ENCODE measurements at regions not wholly inside any gene's neighbourhood (a gene's known extent, or its start where the extent isn't known, plus 50 kb on each side); places are given as distances from the start of the nearest gene placed in this dataset.

DNA sequence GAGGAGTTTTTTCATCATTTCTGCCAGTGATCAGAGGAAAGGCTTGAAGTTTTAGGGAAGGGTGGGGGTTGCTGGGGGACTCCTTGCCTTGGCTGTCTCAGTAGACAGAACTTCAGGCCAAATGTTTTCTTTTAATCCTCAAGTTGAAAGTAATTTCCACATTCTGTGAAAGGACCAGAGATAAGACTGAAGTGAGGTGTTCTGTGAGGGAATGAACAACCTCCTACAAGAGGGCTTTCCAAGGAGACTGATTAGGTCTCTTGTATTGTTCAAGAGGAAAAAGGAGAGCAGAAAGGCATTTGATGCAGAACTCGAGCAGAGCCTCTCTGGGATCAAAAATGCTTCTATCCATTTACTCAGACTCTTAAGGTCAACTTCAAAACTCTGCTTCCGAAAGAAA, 282.1 kb upstream of the ATP10B start:
- no peak for DNase-seq (ENCODE audit: low spot score)
- Histone ChIP-seq H3K36me3 (replicated peaks; ENCODE audit: insufficient read depth, low read depth) (no peaks in the 10 kb centered on the region), H3K79me2 (no peaks in the 10 kb centered on the region), H3K27ac (no peak overlapping the region), H3K27me3 (no peaks in the 10 kb centered on the region), H3K4me3 (no peak overlapping the region), H2AFZ (no peak overlapping the region), H3K4me2 (no peak overlapping the region), H3K9me3 (ENCODE audit: low read depth) (no peaks in the 10 kb centered on the region), H3K9me2 (replicated peaks; ENCODE audit: insufficient read depth) (no peaks in the 10 kb centered on the region), H3K4me1 (ENCODE audit: insufficient read depth) (no peaks in the 10 kb centered on the region), H4K20me1 (ENCODE audit: insufficient read depth, poor library complexity, severe bottlenecking) (no peaks in the 10 kb centered on the region)
- TF ChIP-seq EZH2phosphoT487 (IDR thresholded peaks at IDR 0.05; ENCODE audit: low read depth, severe bottlenecking, unreplicated experiment) (no peak), EZH2 (IDR thresholded peaks at IDR 0.05; ENCODE audit: borderline replicate concordance) (no peak)
- TF ChIP-seq, protein P1, sequence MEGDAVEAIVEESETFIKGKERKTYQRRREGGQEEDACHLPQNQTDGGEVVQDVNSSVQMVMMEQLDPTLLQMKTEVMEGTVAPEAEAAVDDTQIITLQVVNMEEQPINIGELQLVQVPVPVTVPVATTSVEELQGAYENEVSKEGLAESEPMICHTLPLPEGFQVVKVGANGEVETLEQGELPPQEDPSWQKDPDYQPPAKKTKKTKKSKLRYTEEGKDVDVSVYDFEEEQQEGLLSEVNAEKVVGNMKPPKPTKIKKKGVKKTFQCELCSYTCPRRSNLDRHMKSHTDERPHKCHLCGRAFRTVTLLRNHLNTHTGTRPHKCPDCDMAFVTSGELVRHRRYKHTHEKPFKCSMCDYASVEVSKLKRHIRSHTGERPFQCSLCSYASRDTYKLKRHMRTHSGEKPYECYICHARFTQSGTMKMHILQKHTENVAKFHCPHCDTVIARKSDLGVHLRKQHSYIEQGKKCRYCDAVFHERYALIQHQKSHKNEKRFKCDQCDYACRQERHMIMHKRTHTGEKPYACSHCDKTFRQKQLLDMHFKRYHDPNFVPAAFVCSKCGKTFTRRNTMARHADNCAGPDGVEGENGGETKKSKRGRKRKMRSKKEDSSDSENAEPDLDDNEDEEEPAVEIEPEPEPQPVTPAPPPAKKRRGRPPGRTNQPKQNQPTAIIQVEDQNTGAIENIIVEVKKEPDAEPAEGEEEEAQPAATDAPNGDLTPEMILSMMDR (IDR thresholded peaks at IDR 0.05; ENCODE audit: poor library complexity), result no peak
- 67% methylated on average over 2 of the region's 2 CpGs for whole genome bisulfite sequencing (ENCODE audit: low lambda C conversion rate, missing lambda C conversion rate)

DNA sequence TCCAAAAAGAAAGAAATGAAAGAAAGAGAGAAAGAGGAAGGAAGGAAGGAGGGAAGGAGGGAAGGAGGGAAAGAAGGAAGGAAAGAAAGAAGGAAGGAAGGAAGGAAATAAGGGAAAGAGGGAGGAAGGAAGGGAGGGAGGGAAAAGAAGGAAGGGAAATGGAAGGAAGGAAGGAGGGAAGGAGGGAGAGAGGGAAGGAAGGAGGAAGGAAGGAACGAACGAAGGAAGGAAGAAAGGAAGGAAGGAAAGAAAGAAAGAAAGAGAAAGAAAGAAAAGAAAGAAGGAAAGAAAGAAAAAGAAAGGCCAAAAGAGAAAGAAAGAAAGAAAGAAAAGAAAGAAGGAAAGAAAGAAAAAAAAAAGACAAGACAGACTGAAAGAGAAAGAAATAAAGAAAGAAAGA, 263.9 kb upstream of the ATP10B start:
- H2AFZ ChIP-seq, result no peak overlapping the region
- no peaks in the 10 kb centered on the region for H3K27me3 ChIP-seq
- H3K79me2 ChIP-seq, result no peaks in the 10 kb centered on the region
- no peaks in the 10 kb centered on the region for H3K36me3 ChIP-seq (replicated peaks; ENCODE audit: insufficient read depth, low read depth)
- no peak overlapping the region for H3K27ac ChIP-seq
- whole genome bisulfite sequencing (ENCODE audit: low lambda C conversion rate, missing lambda C conversion rate), result 50% methylated on average over 1 of the region's 2 CpGs
- no peaks in the 10 kb centered on the region for H3K9me2 ChIP-seq (replicated peaks; ENCODE audit: insufficient read depth)
- H3K4me2 ChIP-seq, result no peak overlapping the region
- TF ChIP-seq EZH2phosphoT487 (IDR thresholded peaks at IDR 0.05; ENCODE audit: low read depth, severe bottlenecking, unreplicated experiment) (no peak), EZH2 (IDR thresholded peaks at IDR 0.05; ENCODE audit: borderline replicate concordance) (no peak)
- TF ChIP-seq, protein P1 (IDR thresholded peaks at IDR 0.05; ENCODE audit: poor library complexity), result no peak
- H3K4me3 ChIP-seq, result no peak overlapping the region
- no peaks in the 10 kb centered on the region for H3K9me3 ChIP-seq (ENCODE audit: low read depth)
- H4K20me1 ChIP-seq (ENCODE audit: insufficient read depth, poor library complexity, severe bottlenecking), result no peaks in the 10 kb centered on the region
- H3K4me1 ChIP-seq (ENCODE audit: insufficient read depth), result no peaks in the 10 kb centered on the region
- DNase-seq (ENCODE audit: low spot score), result no peak

DNA sequence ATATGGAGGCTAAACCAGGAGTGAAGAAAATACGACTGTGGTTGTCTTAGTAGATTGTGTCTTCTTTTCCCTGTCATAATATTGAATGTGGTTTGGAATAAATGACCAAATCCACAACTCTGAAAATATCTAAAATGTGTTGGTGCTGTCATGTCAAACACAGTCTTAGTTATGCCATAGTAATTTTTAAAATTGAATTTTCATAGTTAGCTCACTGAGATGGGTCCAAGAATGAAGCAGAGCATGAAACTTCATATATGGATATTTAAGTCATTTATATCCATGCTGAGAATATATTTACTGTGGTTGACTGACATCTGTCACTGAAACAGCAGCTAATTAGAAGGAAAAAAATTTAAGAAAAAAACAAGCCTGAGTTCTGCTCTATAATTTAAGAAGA, 260.4 kb upstream of the ATP10B start:
- Histone ChIP-seq H3K27me3 (no peaks in the 10 kb centered on the region), H4K20me1 (ENCODE audit: insufficient read depth, poor library complexity, severe bottlenecking) (no peaks in the 10 kb centered on the region), H3K79me2 (no peaks in the 10 kb centered on the region), H2AFZ (no peak overlapping the region), H3K9me2 (replicated peaks; ENCODE audit: insufficient read depth) (no peaks in the 10 kb centered on the region), H3K4me3 (no peak overlapping the region), H3K9me3 (ENCODE audit: low read depth) (no peaks in the 10 kb centered on the region), H3K4me1 (ENCODE audit: insufficient read depth) (no peaks in the 10 kb centered on the region), H3K27ac (no peak overlapping the region), H3K36me3 (replicated peaks; ENCODE audit: insufficient read depth, low read depth) (no peaks in the 10 kb centered on the region), H3K4me2 (no peak overlapping the region)
- no peak for TF ChIP-seq EZH2 (IDR thresholded peaks at IDR 0.05; ENCODE audit: borderline replicate concordance)
- TF ChIP-seq, protein P1 (IDR thresholded peaks at IDR 0.05; ENCODE audit: poor library complexity), result no peak
- TF ChIP-seq EZH2phosphoT487 (IDR thresholded peaks at IDR 0.05; ENCODE audit: low read depth, severe bottlenecking, unreplicated experiment), result no peak
- DNase-seq (ENCODE audit: low spot score), result no peak
- 94% methylated on average over 1 of the region's 1 CpG for WGBS (ENCODE audit: low lambda C conversion rate, missing lambda C conversion rate)

DNA sequence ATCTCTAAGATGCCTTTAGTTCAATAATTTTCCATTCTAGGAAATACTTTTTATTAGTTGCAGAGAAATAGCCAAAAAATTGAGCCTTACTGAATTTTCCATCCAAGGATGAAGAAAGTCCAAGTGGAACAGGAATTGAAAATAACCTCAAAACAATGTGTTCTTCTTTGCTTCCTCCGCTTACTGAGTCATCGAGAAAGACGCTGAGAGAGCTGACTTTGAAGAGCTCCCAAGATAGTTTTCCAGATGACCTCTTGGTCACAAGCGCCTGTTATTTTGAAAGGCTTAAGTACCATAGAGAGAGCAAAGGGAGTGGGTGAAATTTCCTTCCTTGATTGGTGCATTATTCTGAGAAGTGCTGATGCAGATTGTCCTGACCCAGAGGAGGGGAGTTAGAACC, 253.5 kb upstream of the ATP10B start:
- Histone ChIP-seq H2AFZ (no peak overlapping the region), H3K9me2 (replicated peaks; ENCODE audit: insufficient read depth) (no peaks in the 10 kb centered on the region), H3K27ac (no peak overlapping the region), H4K20me1 (ENCODE audit: insufficient read depth, poor library complexity, severe bottlenecking) (no peaks in the 10 kb centered on the region), H3K27me3 (no peaks in the 10 kb centered on the region), H3K4me3 (no peak overlapping the region), H3K4me2 (no peak overlapping the region), H3K4me1 (ENCODE audit: insufficient read depth) (no peaks in the 10 kb centered on the region), H3K36me3 (replicated peaks; ENCODE audit: insufficient read depth, low read depth) (no peaks in the 10 kb centered on the region), H3K79me2 (no peaks in the 10 kb centered on the region), H3K9me3 (ENCODE audit: low read depth) (no peaks in the 10 kb centered on the region)
- DNase-seq (ENCODE audit: low spot score), result no peak
- TF ChIP-seq, protein P1 (IDR thresholded peaks at IDR 0.05; ENCODE audit: poor library complexity), result no peak
- TF ChIP-seq EZH2phosphoT487 (IDR thresholded peaks at IDR 0.05; ENCODE audit: low read depth, severe bottlenecking, unreplicated experiment) (no peak), EZH2 (IDR thresholded peaks at IDR 0.05; ENCODE audit: borderline replicate concordance) (no peak)
- 61% methylated on average over 4 of the region's 4 CpGs for WGBS (ENCODE audit: low lambda C conversion rate, missing lambda C conversion rate)
